ENCODE measurements at regions not wholly inside any gene's neighbourhood (a gene's known extent, or its start where the extent isn't known, plus 50 kb on each side); places are given as distances from the start of the nearest gene placed in this dataset.

DNA sequence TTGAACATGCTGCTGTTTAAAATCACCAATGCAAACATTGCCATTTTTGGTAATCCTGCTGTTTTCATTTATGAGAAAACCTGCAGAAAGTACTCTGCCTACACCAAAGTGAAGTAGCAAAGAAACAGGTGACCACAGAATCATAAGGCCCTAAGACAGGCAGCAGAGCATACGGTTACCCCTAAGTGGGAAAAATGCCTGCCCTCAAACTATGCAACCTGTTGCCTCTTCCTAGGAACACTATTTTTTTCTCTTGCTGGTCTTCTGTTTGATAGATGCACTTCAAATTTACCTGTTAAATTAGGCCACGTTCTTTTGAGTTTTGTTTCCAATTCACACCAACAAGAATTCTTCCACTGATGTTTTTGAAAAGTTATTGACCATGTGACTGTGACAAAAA, 89.5 kb upstream of the RAB4A start:
- TF ChIP-seq, protein P1, sequence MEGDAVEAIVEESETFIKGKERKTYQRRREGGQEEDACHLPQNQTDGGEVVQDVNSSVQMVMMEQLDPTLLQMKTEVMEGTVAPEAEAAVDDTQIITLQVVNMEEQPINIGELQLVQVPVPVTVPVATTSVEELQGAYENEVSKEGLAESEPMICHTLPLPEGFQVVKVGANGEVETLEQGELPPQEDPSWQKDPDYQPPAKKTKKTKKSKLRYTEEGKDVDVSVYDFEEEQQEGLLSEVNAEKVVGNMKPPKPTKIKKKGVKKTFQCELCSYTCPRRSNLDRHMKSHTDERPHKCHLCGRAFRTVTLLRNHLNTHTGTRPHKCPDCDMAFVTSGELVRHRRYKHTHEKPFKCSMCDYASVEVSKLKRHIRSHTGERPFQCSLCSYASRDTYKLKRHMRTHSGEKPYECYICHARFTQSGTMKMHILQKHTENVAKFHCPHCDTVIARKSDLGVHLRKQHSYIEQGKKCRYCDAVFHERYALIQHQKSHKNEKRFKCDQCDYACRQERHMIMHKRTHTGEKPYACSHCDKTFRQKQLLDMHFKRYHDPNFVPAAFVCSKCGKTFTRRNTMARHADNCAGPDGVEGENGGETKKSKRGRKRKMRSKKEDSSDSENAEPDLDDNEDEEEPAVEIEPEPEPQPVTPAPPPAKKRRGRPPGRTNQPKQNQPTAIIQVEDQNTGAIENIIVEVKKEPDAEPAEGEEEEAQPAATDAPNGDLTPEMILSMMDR (conservative IDR thresholded peaks at IDR 0.05) = no peak
- peak overlapping the region; percentile 60 for H3K27ac ChIP-seq

DNA sequence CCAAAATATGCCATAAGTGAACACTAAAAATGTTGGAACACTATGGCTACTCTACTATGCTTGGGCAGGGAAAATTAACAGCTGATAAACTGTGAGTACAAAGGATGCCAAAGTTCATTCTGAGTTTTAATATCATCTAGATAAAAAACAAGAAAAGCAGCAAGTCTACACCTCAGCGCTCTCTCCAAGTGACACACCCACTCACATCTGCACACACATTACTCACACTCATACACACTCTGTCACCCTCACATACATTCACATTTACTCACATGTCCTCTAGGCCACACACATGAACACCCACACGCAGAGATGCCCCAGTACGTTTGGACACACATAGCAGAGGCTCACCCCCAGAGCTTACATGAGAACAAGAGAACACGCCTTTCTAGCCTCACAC, 87.3 kb upstream of the RAB4A start:
- TF ChIP-seq, protein P1 (conservative IDR thresholded peaks at IDR 0.05) = no peak
- peak overlapping the region; percentile 60; the same call in 1 of the 2 replicates for H3K27ac ChIP-seq

- TF ChIP-seq, protein P1 (conservative IDR thresholded peaks at IDR 0.05) = no peak
These were observed 86.8 kb upstream of the RAB4A start for GRCh38 chr1:229184066-229184465.

GRCh38 chr1:229185963-229186362, 84.9 kb upstream of the RAB4A start:
- TF ChIP-seq, protein P1 (conservative IDR thresholded peaks at IDR 0.05) = no peak

More at GRCh38 chr1:229184066-229184465, 86.8 kb upstream of the RAB4A start:
- no peak overlapping the region for H3K27ac ChIP-seq

GRCh38 chr1:229186373-229187056, 84.4 kb upstream of the RAB4A start:
- H3K27ac ChIP-seq = no peak overlapping the region
- TF ChIP-seq, protein P1 (conservative IDR thresholded peaks at IDR 0.05) = no peak

More at GRCh38 chr1:229185963-229186362, 84.9 kb upstream of the RAB4A start:
- no peak overlapping the region for H3K27ac ChIP-seq

DNA sequence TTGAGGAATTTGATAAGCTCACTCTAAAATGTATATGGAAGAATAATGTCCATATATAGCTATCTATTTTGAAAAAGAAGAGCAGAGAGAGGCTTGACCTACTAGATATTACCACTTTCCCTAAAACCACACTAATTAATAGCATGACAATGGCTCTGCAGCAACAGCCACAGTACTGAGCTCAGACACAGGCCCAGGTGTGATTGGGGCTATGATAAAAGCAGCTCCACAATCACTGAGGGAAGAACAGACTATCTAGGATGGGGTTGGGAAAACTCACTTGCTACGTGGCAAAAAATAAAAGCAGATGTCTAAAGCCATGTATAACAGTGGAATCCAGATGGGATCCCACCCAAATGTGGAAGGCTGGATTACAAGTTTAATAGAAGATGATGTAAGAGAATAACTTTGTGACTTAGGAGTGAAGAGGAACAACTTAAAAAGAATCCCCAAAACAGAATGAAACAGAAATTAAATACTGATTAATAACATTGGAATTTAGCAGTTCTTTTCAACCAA, 80.8 kb upstream of the RAB4A start:
- no peak overlapping the region for H3K27ac ChIP-seq
- TF ChIP-seq, protein P1 (conservative IDR thresholded peaks at IDR 0.05) = no peak

DNA sequence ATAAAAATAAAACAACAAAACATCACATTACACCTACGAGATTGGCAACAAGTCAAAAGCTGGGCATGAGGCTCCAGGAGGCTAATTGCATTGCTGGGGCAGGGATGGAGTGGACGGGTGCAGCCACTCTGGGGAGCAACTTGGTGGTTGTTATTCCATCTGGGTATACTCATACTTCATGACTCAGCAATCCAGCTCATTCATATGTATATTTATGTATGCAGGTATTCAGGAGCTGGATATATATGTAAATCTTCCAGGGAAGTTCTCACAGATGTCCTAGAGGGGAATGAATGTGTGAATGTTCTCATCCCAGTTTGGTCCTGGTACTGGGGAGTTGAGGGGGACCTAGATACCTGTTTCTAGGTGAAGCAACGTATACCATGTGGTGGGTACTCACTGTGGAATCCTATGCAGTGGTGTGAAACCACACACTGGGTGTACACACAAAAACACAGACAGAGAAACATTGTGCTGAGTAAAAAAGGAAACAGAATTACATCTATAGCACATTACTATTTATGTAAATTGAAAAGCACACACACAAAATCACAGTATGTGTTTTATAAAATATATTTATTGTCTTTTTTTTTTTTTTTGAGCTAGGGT, 79.7 kb upstream of the RAB4A start:
- TF ChIP-seq, protein P1 (conservative IDR thresholded peaks at IDR 0.05) = no peak
- no peak overlapping the region for H3K27ac ChIP-seq
